ENCODE measurements at regions not wholly inside any gene's neighbourhood (a gene's known extent, or its start where the extent isn't known, plus 50 kb on each side); places are given as distances from the start of the nearest gene placed in this dataset.
"Not testable (repeated sequence)": the region's sequence is repeated elsewhere in the genome, so short reads cannot be mapped to it uniquely, and the experiment has no call there.

DNA sequence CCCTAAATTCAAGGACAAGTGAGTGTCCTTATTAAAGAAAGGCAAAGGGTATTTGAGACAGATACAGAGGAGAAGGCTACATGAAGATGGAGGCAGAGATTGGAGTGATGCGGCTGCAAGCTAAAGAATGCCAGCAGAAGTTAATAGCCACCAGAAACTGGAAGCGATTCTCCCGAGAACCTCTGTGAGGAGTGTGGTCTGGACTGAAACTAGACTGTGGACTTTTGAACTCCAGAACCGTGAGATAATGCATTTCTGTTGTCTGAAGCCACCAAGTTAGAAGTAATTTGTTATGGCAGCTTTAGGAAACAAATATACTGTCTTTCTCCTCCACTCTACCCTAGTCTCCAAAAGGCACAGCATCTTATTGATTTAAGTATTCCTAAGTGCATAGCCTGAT lies 80.3 kb upstream of the CREB5 start:
- H4K20me1 ChIP-seq (ENCODE audit: insufficient read depth): no peaks in the 10 kb centered on the region
- H3K9me3 ChIP-seq: 0 out of 2 replicates have a peak, but pooled peaks cover 3% of the 10 kb centered on the region
- H3K27me3 ChIP-seq (ENCODE audit: insufficient read depth): no peaks in the 10 kb centered on the region
- POLR2A ChIA-PET: no interaction called here
- CTCF ChIA-PET: interaction anchor here (1.2 to 2.8 kb wide), 4 partner anchors 10 to 33 kb away, joined by 4 to 13 read pairs (median 5); no protein-coding TSS in a partner anchor
- H3K4me1 ChIP-seq (ENCODE audit: control insufficient read depth in 1 of 2, insufficient read depth in 2 of 2, low read depth in 1 of 2, low read length in 1 of 2): peaks cover 0 to 3% of the 10 kb centered on the region in 2 experiments; a peak in 1 of 4 replicates
- H2AFZ ChIP-seq (ENCODE audit: low read depth): no peak overlapping the region
- no peaks in the 10 kb centered on the region for H3K36me3 ChIP-seq (replicated peaks in 1 of 2; ENCODE audit: control insufficient read depth in 1 of 2, insufficient read depth in 2 of 2, low read length in 1 of 2)
- H3K9ac ChIP-seq: no peak overlapping the region
- H3F3A ChIP-seq (replicated peaks; ENCODE audit: insufficient read depth): no peaks in the 10 kb centered on the region
- WGBS (ENCODE audit: low lambda C conversion rate): 74% methylated on average over 4 of the region's 4 CpGs
- no peaks in the 10 kb centered on the region for H3K79me2 ChIP-seq (ENCODE audit: insufficient read depth)
- no peak for DNase-seq
- no peak overlapping the region for H3K4me2 ChIP-seq
- no peak overlapping the region for H3K27ac ChIP-seq (ENCODE audit: low read depth in 2 of 2, low read length in 1 of 2)
- H3K4me3 ChIP-seq (ENCODE audit: low read depth in 2 of 2, low read length in 1 of 2): no peak overlapping the region
- no peaks in the 10 kb centered on the region for H3K9me2 ChIP-seq
- TF ChIP-seq USF2 (IDR thresholded peaks at IDR 0.05; ENCODE audit: borderline replicate concordance, low read depth, low read length) (no peak), RCOR1 (IDR thresholded peaks at IDR 0.05; ENCODE audit: low read length) (no peak), FOXJ3 (CRISPR knock-in tag; IDR thresholded peaks at IDR 0.05) (no peak), FOSL2 (IDR thresholded peaks at IDR 0.05; ENCODE audit: borderline replicate concordance, low read depth) (no peak), YY1 (IDR thresholded peaks at IDR 0.05; ENCODE audit: low read depth) (no peak), RAD21 (IDR thresholded peaks at IDR 0.05; ENCODE audit: low read length) (no peak), EP300 (IDR thresholded peaks at IDR 0.05; ENCODE audit: borderline replicate concordance in 1 of 2, low read depth in 1 of 2, low read length in 1 of 2) (no peak), NRF1 (IDR thresholded peaks at IDR 0.05; ENCODE audit: low read depth, low read length) (no peak), TAF1 (IDR thresholded peaks at IDR 0.05; ENCODE audit: borderline replicate concordance, low read depth, low read length) (no peak), GATA2 (CRISPR knock-in tag; IDR thresholded peaks at IDR 0.05) (no peak), FOXM1 (IDR thresholded peaks at IDR 0.05; ENCODE audit: low read depth) (no peak), POLR2AphosphoS5 (IDR thresholded peaks at IDR 0.05; ENCODE audit: low read depth, low read length) (no peak), ZBTB33 (IDR thresholded peaks at IDR 0.05; ENCODE audit: borderline replicate concordance, low read depth) (no peak), SMC3 (IDR thresholded peaks at IDR 0.05; ENCODE audit: low read depth, low read length) (no peak)
- TF ChIP-seq, protein P1, sequence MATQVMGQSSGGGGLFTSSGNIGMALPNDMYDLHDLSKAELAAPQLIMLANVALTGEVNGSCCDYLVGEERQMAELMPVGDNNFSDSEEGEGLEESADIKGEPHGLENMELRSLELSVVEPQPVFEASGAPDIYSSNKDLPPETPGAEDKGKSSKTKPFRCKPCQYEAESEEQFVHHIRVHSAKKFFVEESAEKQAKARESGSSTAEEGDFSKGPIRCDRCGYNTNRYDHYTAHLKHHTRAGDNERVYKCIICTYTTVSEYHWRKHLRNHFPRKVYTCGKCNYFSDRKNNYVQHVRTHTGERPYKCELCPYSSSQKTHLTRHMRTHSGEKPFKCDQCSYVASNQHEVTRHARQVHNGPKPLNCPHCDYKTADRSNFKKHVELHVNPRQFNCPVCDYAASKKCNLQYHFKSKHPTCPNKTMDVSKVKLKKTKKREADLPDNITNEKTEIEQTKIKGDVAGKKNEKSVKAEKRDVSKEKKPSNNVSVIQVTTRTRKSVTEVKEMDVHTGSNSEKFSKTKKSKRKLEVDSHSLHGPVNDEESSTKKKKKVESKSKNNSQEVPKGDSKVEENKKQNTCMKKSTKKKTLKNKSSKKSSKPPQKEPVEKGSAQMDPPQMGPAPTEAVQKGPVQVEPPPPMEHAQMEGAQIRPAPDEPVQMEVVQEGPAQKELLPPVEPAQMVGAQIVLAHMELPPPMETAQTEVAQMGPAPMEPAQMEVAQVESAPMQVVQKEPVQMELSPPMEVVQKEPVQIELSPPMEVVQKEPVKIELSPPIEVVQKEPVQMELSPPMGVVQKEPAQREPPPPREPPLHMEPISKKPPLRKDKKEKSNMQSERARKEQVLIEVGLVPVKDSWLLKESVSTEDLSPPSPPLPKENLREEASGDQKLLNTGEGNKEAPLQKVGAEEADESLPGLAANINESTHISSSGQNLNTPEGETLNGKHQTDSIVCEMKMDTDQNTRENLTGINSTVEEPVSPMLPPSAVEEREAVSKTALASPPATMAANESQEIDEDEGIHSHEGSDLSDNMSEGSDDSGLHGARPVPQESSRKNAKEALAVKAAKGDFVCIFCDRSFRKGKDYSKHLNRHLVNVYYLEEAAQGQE (IDR thresholded peaks at IDR 0.05; ENCODE audit: low read depth, low read length): no peak
- TF ChIP-seq, protein P2, sequence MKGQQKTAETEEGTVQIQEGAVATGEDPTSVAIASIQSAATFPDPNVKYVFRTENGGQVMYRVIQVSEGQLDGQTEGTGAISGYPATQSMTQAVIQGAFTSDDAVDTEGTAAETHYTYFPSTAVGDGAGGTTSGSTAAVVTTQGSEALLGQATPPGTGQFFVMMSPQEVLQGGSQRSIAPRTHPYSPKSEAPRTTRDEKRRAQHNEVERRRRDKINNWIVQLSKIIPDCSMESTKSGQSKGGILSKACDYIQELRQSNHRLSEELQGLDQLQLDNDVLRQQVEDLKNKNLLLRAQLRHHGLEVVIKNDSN (IDR thresholded peaks at IDR 0.05; ENCODE audit: borderline replicate concordance, low read depth): no peak

GRCh38 chr7:28333548-28333947 lies 78.8 kb upstream of the CREB5 start:
- H4K20me1 ChIP-seq (ENCODE audit: insufficient read depth); H3K4me3 ChIP-seq (ENCODE audit: low read depth in 2 of 2, low read length in 1 of 2); H3K4me1 ChIP-seq (ENCODE audit: control insufficient read depth in 1 of 2, insufficient read depth in 2 of 2, low read depth in 1 of 2, low read length in 1 of 2); H3K9ac ChIP-seq; H3K79me2 ChIP-seq (ENCODE audit: insufficient read depth); H3K27ac ChIP-seq (ENCODE audit: low read depth in 2 of 2, low read length in 1 of 2); H2AFZ ChIP-seq (ENCODE audit: low read depth); H3K36me3 ChIP-seq (replicated peaks in 1 of 2; ENCODE audit: control insufficient read depth in 1 of 2, insufficient read depth in 2 of 2, low read length in 1 of 2); H3K9me2 ChIP-seq; POLR2A ChIA-PET; H3K9me3 ChIP-seq; H3K27me3 ChIP-seq (ENCODE audit: insufficient read depth); H3F3A ChIP-seq (replicated peaks; ENCODE audit: insufficient read depth); DNase-seq; H3K4me2 ChIP-seq: not testable (repeated sequence)
- CTCF ChIA-PET: interaction anchor here (0.8 to 2.8 kb wide), 11 partner anchors 9 to 623 kb away, joined by 3 to 13 read pairs (median 4); no protein-coding TSS in a partner anchor

All from SK-N-SH (cell line).